ENCODE measurements at regions not wholly inside any gene's neighbourhood (a gene's known extent, or its start where the extent isn't known, plus 50 kb on each side); places are given as distances from the start of the nearest gene placed in this dataset.

GRCh38 chr14:98752660-98753059, 519.3 kb downstream of the BCL11B start:
- Histone ChIP-seq H3K4me2 (ENCODE audit: low read length) (no peak overlapping the region), H2BK120ac (ENCODE audit: insufficient read depth, low read length, poor library complexity) (no peak overlapping the region), H4K12ac (ENCODE audit: low read depth, low read length) (no peak overlapping the region), H3K9me3 (ENCODE audit: insufficient read depth, low read depth, low read length) (peaks cover 2% of the 10 kb centered on the region), H3K79me1 (ENCODE audit: low read length) (no peaks in the 10 kb centered on the region), H2AK5ac (ENCODE audit: low read length) (no peak overlapping the region), H4K8ac (ENCODE audit: low read depth, low read length) (no peak overlapping the region), H3K18ac (ENCODE audit: low read length) (no peak overlapping the region), H3K14ac (ENCODE audit: low read length) (no peak overlapping the region), H2AFZ (ENCODE audit: insufficient read depth, low read length, poor library complexity) (no peak overlapping the region), H3K27me3 (ENCODE audit: insufficient read depth, low read length) (no peaks in the 10 kb centered on the region), H3K23ac (ENCODE audit: low read length) (no peak overlapping the region), H3K79me2 (ENCODE audit: control insufficient read depth, insufficient read depth, low read length, poor library complexity) (no peaks in the 10 kb centered on the region), H3K27ac (ENCODE audit: low read depth, low read length) (no peak overlapping the region), H3K4me1 (ENCODE audit: control insufficient read depth in 1 of 2, insufficient read depth in 2 of 2, low read length in 2 of 2) (no peaks in the 10 kb centered on the region), H3K4ac (ENCODE audit: low read depth, low read length) (no peak overlapping the region), H3K4me3 (ENCODE audit: low read depth, low read length) (no peak overlapping the region), H2BK5ac (ENCODE audit: low read depth, low read length, poor library complexity) (no peak overlapping the region), H2BK12ac (ENCODE audit: low read length) (no peak overlapping the region), H3K36me3 (ENCODE audit: control insufficient read depth in 1 of 2, insufficient read depth in 2 of 2, low read length in 2 of 2) (no peaks in the 10 kb centered on the region), H3K9ac (ENCODE audit: low read length) (no peak overlapping the region), H4K91ac (ENCODE audit: low read depth, low read length) (no peak overlapping the region)
- no CpG with 5 or more reads among the region's 1 CpG for WGBS (ENCODE audit: extremely low coverage, insufficient coverage, insufficient read length)
- no peak for DNase-seq

- no peak overlapping the region for H2BK12ac ChIP-seq (ENCODE audit: low read length)
- H4K91ac ChIP-seq (ENCODE audit: low read depth, low read length), result no peak overlapping the region
- no peaks in the 10 kb centered on the region for H3K79me2 ChIP-seq (ENCODE audit: control insufficient read depth, insufficient read depth, low read length, poor library complexity)
- no peak overlapping the region for H2BK120ac ChIP-seq (ENCODE audit: insufficient read depth, low read length, poor library complexity)
- H3K27me3 ChIP-seq (ENCODE audit: insufficient read depth, low read length), result no peaks in the 10 kb centered on the region
- H2BK5ac ChIP-seq (ENCODE audit: low read depth, low read length, poor library complexity), result no peak overlapping the region
- no peaks in the 10 kb centered on the region for H3K79me1 ChIP-seq (ENCODE audit: low read length)
- H3K4me3 ChIP-seq (ENCODE audit: low read depth, low read length), result no peak overlapping the region
- H3K36me3 ChIP-seq (ENCODE audit: control insufficient read depth in 1 of 2, insufficient read depth in 2 of 2, low read length in 2 of 2), result no peaks in the 10 kb centered on the region
- no peak for DNase-seq
- no peak overlapping the region for H3K23ac ChIP-seq (ENCODE audit: low read length)
- no peak overlapping the region for H4K8ac ChIP-seq (ENCODE audit: low read depth, low read length)
- peaks cover 2% of the 10 kb centered on the region for H3K9me3 ChIP-seq (ENCODE audit: insufficient read depth, low read depth, low read length)
- no peak overlapping the region for H2AK5ac ChIP-seq (ENCODE audit: low read length)
- no peak overlapping the region for H3K4me2 ChIP-seq (ENCODE audit: low read length)
- H3K27ac ChIP-seq (ENCODE audit: low read depth, low read length), result no peak overlapping the region
- H2AFZ ChIP-seq (ENCODE audit: insufficient read depth, low read length, poor library complexity), result no peak overlapping the region
- H3K18ac ChIP-seq (ENCODE audit: low read length), result no peak overlapping the region
- H3K14ac ChIP-seq (ENCODE audit: low read length), result no peak overlapping the region
- no peak overlapping the region for H3K4ac ChIP-seq (ENCODE audit: low read depth, low read length)
- no CpG with 5 or more reads among the region's 2 CpGs for WGBS (ENCODE audit: extremely low coverage, insufficient coverage, insufficient read length)
- H4K12ac ChIP-seq (ENCODE audit: low read depth, low read length), result no peak overlapping the region
- no peak overlapping the region for H3K9ac ChIP-seq (ENCODE audit: low read length)
- H3K4me1 ChIP-seq (ENCODE audit: control insufficient read depth in 1 of 2, insufficient read depth in 2 of 2, low read length in 2 of 2), result no peaks in the 10 kb centered on the region
Measured at GRCh38 chr14:98754343-98755020, 517.5 kb downstream of the BCL11B start.

- Histone ChIP-seq H4K8ac (ENCODE audit: low read depth, low read length) (no peak overlapping the region), H3K14ac (ENCODE audit: low read length) (no peak overlapping the region), H2BK5ac (ENCODE audit: low read depth, low read length, poor library complexity) (no peak overlapping the region), H2BK12ac (ENCODE audit: low read length) (no peak overlapping the region), H3K4ac (ENCODE audit: low read depth, low read length) (no peak overlapping the region), H2AK5ac (ENCODE audit: low read length) (no peak overlapping the region), H3K9me3 (ENCODE audit: insufficient read depth, low read depth, low read length) (peaks cover 2% of the 10 kb centered on the region), H3K4me1 (ENCODE audit: control insufficient read depth in 1 of 2, insufficient read depth in 2 of 2, low read length in 2 of 2) (no peaks in the 10 kb centered on the region), H3K23ac (ENCODE audit: low read length) (no peak overlapping the region), H4K91ac (ENCODE audit: low read depth, low read length) (no peak overlapping the region), H3K4me3 (ENCODE audit: low read depth, low read length) (no peak overlapping the region), H3K4me2 (ENCODE audit: low read length) (no peak overlapping the region), H3K9ac (ENCODE audit: low read length) (no peak overlapping the region), H3K27me3 (ENCODE audit: insufficient read depth, low read length) (no peaks in the 10 kb centered on the region), H3K79me1 (ENCODE audit: low read length) (no peaks in the 10 kb centered on the region), H3K36me3 (ENCODE audit: control insufficient read depth in 1 of 2, insufficient read depth in 2 of 2, low read length in 2 of 2) (no peaks in the 10 kb centered on the region), H3K27ac (ENCODE audit: low read depth, low read length) (no peak overlapping the region), H3K79me2 (ENCODE audit: control insufficient read depth, insufficient read depth, low read length, poor library complexity) (no peaks in the 10 kb centered on the region), H4K12ac (ENCODE audit: low read depth, low read length) (no peak overlapping the region), H2AFZ (ENCODE audit: insufficient read depth, low read length, poor library complexity) (no peak overlapping the region), H3K18ac (ENCODE audit: low read length) (no peak overlapping the region), H2BK120ac (ENCODE audit: insufficient read depth, low read length, poor library complexity) (no peak overlapping the region)
- no peak for DNase-seq
- no CpG with 5 or more reads among the region's 6 CpGs for WGBS (ENCODE audit: extremely low coverage, insufficient coverage, insufficient read length)
Measured at GRCh38 chr14:98756749-98757148, 515.2 kb downstream of the BCL11B start.

- Histone ChIP-seq H3K36me3 (ENCODE audit: control insufficient read depth in 1 of 2, insufficient read depth in 2 of 2, low read length in 2 of 2) (no peaks in the 10 kb centered on the region), H2AFZ (ENCODE audit: insufficient read depth, low read length, poor library complexity) (no peak overlapping the region), H2BK12ac (ENCODE audit: low read length) (no peak overlapping the region), H4K8ac (ENCODE audit: low read depth, low read length) (no peak overlapping the region), H3K4me3 (ENCODE audit: low read depth, low read length) (no peak overlapping the region), H3K23ac (ENCODE audit: low read length) (no peak overlapping the region), H3K4ac (ENCODE audit: low read depth, low read length) (no peak overlapping the region), H3K9me3 (ENCODE audit: insufficient read depth, low read depth, low read length) (peaks cover 2% of the 10 kb centered on the region), H4K91ac (ENCODE audit: low read depth, low read length) (no peak overlapping the region), H4K12ac (ENCODE audit: low read depth, low read length) (no peak overlapping the region), H2BK5ac (ENCODE audit: low read depth, low read length, poor library complexity) (no peak overlapping the region), H3K14ac (ENCODE audit: low read length) (no peak overlapping the region), H3K18ac (ENCODE audit: low read length) (no peak overlapping the region), H3K4me1 (ENCODE audit: control insufficient read depth in 1 of 2, insufficient read depth in 2 of 2, low read length in 2 of 2) (no peaks in the 10 kb centered on the region), H3K79me2 (ENCODE audit: control insufficient read depth, insufficient read depth, low read length, poor library complexity) (no peaks in the 10 kb centered on the region), H3K4me2 (ENCODE audit: low read length) (no peak overlapping the region), H3K9ac (ENCODE audit: low read length) (no peak overlapping the region), H3K79me1 (ENCODE audit: low read length) (no peaks in the 10 kb centered on the region), H3K27ac (ENCODE audit: low read depth, low read length) (no peak overlapping the region), H2AK5ac (ENCODE audit: low read length) (no peak overlapping the region), H2BK120ac (ENCODE audit: insufficient read depth, low read length, poor library complexity) (no peak overlapping the region), H3K27me3 (ENCODE audit: insufficient read depth, low read length) (no peaks in the 10 kb centered on the region)
- DNase-seq, result no peak
- no CpG with 5 or more reads among the region's 1 CpG for WGBS (ENCODE audit: extremely low coverage, insufficient coverage, insufficient read length)
Measured at GRCh38 chr14:98758440-98758839, 513.6 kb downstream of the BCL11B start.
